ENCODE measurements at regions not wholly inside any gene's neighbourhood (a gene's known extent, or its start where the extent isn't known, plus 50 kb on each side); places are given as distances from the start of the nearest gene placed in this dataset.

DNA sequence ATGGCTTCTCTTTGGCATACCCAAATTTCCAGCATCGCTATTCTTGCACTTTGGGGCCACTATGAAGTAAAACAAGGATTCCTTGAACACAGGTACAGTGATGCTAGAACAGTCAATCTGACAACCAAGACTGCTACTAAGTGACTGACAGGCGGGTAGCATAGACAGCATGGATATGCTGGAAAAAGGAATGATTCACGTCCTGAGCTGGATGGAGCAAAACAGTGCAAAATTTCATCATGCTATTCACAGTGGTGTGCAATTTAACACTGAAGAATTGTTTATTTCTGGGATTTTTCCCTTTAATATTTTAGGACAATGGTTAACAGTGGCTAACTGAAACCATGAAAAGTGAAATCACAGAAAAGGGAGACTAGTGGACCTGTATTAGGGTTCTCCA lies 1511.2 kb upstream of the ZEB2 start:
- H3K4me3 ChIP-seq (ENCODE audit: low read depth, low read length): no peak overlapping the region
- TF ChIP-seq, protein P1, sequence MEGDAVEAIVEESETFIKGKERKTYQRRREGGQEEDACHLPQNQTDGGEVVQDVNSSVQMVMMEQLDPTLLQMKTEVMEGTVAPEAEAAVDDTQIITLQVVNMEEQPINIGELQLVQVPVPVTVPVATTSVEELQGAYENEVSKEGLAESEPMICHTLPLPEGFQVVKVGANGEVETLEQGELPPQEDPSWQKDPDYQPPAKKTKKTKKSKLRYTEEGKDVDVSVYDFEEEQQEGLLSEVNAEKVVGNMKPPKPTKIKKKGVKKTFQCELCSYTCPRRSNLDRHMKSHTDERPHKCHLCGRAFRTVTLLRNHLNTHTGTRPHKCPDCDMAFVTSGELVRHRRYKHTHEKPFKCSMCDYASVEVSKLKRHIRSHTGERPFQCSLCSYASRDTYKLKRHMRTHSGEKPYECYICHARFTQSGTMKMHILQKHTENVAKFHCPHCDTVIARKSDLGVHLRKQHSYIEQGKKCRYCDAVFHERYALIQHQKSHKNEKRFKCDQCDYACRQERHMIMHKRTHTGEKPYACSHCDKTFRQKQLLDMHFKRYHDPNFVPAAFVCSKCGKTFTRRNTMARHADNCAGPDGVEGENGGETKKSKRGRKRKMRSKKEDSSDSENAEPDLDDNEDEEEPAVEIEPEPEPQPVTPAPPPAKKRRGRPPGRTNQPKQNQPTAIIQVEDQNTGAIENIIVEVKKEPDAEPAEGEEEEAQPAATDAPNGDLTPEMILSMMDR (IDR thresholded peaks at IDR 0.05; ENCODE audit: insufficient read depth, low read depth, low read length): no peak
- no peak for DNase-seq (ENCODE audit: low read depth)

DNA sequence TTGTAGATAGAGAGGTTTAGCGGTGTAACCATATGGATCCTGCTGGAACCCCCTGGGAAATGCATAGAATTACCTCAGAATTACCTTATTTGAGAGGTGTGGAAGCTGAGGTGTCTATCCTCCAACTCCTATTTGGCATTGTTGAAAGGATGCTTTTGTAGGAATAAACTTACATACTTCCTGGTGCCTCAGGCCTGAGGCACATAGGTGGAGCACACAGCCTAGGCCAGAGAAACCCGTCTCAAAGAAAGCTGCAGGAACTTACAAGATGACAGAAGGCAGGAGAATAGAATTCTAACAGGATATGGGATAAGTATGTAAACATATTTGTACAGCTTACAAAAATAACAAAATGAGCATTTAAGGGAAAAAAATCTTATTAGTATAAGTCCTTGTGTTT lies 1507.2 kb upstream of the ZEB2 start:
- no peak overlapping the region for H3K4me3 ChIP-seq (ENCODE audit: low read depth, low read length)
- DNase-seq (ENCODE audit: low read depth): no peak
- TF ChIP-seq, protein P1 (IDR thresholded peaks at IDR 0.05; ENCODE audit: insufficient read depth, low read depth, low read length): no peak

DNA sequence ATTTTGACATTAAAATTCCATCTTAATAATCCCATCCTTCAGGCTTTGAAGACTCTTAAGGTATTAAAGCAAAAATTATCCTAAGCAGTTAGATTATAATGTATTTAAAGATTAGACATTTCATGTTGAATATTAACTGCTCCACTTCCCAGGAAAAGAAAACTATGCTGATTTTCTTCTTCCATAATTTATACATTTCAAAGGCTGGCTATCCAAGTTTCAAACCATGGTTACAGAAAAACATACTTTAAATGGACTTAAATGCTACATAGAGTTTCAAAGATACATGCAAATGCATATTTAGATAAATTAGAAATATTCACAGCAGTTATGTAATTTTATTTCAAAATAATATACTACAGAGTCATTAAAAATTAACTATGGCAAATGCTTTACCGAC lies 1505.6 kb upstream of the ZEB2 start:
- DNase-seq (ENCODE audit: low read depth): no peak
- TF ChIP-seq, protein P1 (IDR thresholded peaks at IDR 0.05; ENCODE audit: insufficient read depth, low read depth, low read length): no peak
- no peak overlapping the region for H3K4me3 ChIP-seq (ENCODE audit: low read depth, low read length)

DNA sequence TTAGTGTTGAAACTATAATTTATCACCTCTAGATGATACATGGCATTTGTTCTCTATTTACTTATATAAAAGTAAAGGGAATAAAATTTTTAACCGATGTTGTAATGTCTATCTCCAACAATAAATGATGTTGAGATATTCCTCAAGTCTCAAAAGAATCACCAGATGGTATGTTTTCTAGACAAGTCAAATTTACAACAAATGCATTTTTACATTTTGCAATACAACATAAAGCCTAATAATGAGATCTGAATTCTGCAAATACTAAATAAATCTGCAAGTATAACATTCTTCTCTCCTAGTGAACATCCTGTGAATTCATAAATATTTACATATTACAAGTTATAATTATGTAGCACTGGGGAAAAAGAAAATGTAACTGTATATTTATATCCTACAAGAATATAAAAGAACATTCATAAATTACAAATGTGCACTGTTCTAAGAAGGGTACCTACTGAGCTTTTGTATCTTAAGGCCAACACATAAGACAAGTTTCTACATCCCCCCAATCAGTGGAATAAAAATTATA lies 1504.4 kb upstream of the ZEB2 start:
- DNase-seq (ENCODE audit: low read depth): no peak
- H3K4me3 ChIP-seq (ENCODE audit: low read depth, low read length): no peak overlapping the region
- TF ChIP-seq, protein P1 (IDR thresholded peaks at IDR 0.05; ENCODE audit: insufficient read depth, low read depth, low read length): no peak

DNA sequence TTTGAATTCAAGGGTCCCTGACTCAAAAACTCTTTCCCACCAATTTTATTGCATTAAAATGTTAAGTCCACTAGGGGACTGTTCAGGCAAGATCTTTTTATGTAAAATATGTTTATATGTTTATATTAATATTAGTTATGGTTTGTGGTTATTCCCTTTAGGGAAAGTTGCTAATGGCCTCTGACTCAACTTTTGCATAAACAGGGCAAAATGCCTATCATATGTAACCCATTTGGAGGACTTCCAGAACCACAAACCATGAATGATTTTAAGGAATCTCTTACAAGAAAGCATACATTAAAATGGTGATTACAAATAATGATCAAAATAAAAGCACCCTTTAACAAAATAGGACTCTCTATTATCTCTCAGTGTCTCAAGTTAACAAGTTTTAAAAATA lies 1484.5 kb upstream of the ZEB2 start:
- peak; percentile 68 for DNase-seq (ENCODE audit: low read depth)
- TF ChIP-seq, protein P1 (IDR thresholded peaks at IDR 0.05; ENCODE audit: insufficient read depth, low read depth, low read length): no peak
- H3K4me3 ChIP-seq (ENCODE audit: low read depth, low read length): no peak overlapping the region

DNA sequence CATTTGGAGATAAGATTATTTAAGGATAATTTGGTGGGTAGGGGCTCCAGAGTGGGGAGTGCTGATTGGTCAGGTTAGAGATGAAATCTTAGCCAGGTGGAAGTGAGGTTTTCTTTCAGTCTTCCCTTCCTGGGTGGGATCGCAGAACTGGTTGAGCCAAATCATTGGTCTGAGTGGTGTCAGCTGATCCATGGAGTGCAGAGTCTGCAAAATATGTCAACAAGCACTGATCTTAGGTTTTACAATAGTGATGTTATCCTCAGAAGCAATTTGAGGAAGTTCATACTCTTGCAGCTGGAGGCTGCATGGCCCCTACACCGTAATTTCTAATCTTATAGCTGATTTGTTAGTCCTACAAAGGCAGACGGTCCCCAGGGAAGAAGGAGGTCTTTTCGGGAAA lies 1483.4 kb upstream of the ZEB2 start:
- DNase-seq (ENCODE audit: low read depth): peak; percentile 5

More for the DNA sequence above, 1483.4 kb upstream of the ZEB2 start:
- TF ChIP-seq, protein P1 (IDR thresholded peaks at IDR 0.05; ENCODE audit: insufficient read depth, low read depth, low read length): no peak
- no peak overlapping the region for H3K4me3 ChIP-seq (ENCODE audit: low read depth, low read length)
